HG03280 (cell line): ENCODE measurements at regions not wholly inside any gene's neighbourhood (a gene's known extent, or its start where the extent isn't known, plus 50 kb on each side); places are given as distances from the start of the nearest gene placed in this dataset.

Source experiments
- ATAC-seq: cut with Tn5 transposase; IDR thresholded peaks from one replicate; pipeline ENCODE4 v1.9.1; 2021; ENCODE audit warnings: mild to moderate bottlenecking, moderate library complexity; ENCODE audit not compliant: unreplicated experiment

DNA sequence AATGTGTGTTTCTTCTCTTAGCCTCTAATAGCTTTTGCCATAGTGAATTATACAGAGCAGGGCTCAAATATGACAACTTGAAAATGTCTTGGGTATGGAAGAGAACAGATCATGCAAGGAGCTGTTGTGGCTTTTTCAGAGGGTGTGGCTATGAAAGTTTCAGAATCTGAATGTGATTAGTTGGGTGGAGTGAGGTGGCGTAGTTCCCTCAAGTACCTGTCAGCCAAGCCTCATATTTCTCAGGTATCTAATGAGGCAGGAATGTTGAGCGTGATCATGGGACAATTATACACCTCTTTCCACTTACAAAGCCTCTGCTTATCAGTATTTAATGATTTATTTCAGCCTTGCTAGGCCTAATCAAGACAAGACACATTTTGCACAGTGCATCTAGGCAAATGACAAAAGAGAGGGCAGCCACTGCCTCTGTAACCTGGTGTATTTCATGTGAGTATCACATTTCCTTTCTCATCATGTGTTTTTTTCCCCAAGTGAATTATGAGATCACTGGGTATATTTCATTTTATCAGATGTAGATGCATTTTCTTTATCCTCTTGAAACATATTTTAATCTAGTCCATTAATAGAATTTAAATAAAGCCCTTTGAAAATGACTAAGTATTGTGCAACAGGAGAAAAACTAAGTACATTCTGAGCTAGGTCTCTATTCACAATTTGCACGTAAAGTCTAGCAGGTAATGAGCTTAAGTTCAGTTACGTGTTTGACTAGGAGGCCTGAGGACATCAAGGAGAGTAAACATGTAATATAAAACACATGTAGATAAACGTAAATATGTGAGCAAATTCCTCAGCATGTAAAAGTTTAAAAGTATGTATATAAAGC lies 644.4 kb upstream of the IGFBP3 start:
- no peak for ATAC-seq

DNA sequence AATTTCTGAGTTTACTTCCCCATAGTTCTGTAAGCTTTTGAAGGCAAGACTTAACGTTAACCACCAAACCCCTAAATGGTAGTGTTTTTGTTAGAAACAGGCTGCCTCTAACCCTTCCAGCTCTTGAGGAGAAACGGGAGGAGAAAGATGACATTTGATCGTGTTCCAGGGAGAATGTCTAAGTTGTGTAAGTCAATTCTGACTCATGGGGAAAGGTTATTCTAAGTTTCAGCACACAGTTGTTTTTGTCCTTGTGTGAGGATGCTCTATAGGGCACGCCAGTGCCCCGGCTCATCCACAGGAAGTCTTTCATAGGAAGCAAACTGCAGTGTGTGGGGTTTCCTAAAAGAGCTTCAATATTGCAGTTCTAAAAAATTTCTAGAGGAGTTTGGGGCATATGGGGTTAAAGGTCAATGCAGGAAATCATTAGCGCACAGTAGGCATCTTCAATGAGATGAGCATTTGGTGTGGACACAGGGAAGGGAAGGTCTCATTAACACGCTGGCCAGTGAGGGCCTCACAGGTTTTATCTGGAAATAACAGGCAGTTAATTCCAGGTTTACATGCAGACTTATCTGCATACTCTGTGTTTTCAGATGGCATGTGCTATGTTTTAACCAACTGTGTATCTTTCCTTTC lies 638.2 kb upstream of the IGFBP3 start:
- ATAC-seq, result no peak

DNA sequence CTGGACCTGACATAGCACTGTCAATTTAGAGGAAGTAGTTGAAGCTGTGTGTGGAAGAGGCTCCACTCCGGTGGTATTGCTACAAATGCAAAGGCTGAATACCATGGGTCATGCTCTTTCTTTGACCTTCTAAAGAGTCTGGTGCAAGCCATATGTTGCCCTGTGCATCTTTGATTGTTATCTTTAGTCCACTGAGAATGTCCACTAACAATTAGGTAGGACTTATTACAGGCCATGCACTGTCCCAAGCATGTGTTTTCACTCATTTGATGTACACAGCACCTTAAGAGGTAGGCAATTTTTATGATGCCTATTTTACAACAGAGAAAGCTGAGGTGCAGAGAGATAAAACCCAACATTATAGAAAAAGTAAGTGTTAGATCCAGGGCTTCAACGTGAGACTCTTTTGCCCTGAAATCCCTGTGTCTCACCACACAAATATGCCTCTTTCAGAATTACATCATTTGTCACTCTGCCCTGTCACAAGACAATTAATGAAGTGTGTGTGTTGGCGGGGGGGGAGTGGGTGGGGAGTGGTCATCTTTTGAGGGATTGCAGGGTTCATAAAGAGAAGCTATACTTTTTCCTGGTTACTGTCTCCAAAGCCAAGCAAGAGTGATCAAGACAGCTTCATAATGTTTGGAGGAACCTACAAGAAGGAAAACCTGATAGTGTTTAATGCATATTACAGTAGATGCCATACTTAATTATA lies 637.6 kb upstream of the IGFBP3 start:
- ATAC-seq, result no peak

DNA sequence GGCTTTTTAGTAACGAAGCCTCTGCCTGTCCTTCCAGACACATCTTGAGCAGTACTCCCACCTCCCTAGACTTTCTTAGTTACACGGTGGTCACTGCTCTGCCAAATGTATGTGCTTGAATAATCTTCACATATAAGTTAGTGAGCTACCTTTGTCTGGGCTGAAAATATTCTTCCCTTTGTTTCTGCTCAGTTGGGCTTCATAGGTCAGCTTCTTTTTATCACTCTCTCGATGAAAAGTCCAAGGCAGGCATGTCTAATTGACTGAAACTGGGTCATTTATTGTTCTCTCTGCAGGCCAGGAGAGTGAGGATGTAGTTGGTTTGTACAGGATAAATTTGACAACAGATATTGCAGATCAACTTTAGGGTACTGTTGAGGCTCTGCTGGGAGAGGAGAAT lies 636.7 kb upstream of the IGFBP3 start:
- ATAC-seq, result no peak

DNA sequence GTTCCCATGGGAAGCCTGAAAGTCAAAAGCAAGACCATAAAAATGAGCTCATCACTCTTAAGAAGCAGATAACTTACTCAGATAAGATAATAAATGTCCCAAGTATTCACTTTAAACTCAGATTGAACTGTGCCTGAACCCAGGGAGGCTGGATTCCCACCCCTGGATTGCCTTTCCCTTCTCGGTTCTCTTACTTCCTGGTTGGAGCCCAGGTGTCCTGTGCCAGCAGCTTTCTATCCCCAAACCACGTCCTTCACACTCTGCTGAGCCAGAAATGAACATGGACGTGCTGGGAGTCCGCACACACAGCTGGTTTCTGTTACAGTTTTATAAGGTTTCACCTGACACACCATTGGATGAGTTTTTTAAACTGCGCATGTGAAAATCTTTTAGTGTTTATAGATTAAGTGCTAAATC lies 636.2 kb upstream of the IGFBP3 start:
- ATAC-seq, result no peak

DNA sequence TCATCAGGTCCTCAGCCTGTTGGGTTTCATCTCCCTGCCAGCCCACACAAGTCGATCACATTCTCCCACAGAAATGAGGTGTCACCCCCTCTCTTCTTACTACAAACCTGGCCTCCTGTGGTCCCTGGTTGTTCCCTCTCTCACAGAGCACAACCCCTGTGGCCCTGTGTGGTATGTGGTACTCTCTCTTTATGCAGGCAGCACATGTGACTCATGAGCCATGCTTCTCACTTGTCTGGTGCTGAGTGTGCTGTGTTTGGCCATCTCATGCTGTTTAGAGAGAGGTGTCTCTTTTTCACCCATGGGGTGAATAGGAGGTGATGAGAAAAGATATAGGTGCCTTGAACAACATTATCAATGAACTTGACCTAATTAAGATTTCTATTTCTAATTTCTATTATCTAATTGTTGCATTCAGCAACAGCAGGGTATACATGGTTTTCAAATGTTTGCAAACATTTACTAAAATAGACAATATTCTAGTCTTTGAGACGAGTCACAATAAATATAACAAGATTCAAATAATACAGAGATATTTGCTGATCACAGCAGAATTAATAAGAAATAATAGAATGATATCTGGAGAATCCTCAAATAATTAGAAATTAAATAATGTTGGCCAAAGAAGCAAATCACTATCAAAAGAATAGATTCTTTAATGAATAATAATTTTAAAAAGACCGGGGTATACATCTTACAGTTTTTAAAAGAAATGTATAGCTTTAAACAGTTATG lies 633.8 kb upstream of the IGFBP3 start:
- ATAC-seq, result no peak

DNA sequence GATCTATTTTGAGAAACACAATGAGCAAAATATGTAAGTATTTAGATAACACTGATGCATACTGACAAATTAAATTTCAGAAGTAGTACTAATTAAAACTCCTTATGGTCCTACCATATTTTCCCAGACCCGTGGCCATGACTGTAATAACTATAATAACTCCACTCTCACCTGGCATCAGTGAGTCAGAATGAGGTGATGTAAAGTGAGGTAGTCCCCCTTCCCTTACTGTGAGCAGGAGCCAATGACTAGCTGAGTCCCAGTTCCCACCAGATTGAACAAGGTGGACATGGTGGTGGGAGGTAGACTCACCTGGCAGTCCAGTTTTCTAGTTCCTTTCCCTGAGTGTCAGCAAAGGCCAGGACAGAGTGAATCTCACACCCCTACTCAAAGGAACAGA lies 630.5 kb upstream of the IGFBP3 start:
- ATAC-seq, result no peak

DNA sequence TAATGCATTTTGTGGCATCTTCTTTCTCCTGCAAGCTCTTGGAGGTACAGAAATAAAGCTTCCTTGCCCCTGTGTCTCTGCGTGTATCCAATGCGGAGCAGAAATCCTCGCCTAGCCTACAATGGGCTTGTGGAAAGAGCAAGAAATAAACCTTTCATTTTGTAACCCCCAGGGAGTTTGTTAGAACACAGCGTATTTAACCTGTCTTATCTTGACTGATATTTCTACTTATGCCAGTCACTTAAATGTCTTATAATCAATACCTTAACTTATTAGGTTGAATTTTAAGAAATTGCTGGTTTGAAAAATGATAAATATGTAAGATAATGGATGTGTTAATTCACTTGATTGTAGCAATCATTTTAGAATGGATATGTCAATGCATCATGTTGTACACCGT lies 629.8 kb upstream of the IGFBP3 start:
- ATAC-seq, result no peak

DNA sequence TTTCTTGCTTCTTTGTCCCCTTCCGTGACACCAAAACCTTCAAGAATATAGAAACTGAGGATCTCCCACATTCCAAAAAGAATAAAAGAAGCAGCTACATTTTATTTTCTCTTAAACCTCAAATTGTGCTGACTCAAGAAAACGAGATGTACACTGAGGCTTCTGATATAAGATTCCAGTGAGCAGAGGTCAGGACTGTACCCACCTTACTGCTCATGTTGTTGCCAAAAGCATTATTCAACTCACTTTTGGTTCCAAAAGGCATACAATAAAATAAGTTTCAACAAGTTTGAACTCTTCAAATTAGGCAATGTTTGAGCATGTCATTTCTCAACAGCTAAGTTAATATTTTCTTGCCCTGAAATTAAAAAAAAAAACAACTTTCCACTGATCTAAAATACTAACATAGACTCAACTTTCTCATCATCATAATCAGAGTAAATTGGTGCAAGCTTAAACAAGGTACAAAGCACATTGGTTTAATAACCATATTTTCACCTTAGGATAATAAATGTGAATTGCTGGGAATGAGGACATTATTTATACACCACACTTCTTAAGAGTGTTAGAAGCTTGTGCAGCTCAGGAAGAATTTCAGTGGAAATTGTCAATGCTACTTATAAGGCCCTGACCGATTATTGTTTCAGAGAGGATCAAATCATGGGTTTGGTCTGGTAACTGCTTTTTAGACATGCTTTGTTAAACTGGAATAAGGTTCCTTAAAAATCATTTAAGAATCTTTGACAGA lies 629.0 kb upstream of the IGFBP3 start:
- ATAC-seq, result no peak

DNA sequence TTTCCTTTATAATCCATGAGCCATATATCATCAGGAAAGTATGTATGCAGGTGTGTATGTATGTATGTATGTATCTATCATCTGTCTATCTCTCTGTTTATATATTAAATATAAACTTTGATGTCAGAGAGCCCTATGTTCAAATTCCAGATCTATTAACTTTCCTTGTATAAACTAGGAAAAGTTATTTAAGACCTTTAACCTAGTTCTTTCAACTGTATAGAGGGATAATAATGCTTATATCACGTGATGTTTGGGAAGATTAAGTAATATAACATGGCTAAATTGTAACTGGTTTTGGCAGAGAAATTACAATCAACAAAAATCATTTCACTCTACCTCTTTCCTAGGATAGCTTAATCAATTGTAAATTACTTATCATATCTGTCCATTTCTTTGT lies 628.3 kb upstream of the IGFBP3 start:
- ATAC-seq, result no peak

DNA sequence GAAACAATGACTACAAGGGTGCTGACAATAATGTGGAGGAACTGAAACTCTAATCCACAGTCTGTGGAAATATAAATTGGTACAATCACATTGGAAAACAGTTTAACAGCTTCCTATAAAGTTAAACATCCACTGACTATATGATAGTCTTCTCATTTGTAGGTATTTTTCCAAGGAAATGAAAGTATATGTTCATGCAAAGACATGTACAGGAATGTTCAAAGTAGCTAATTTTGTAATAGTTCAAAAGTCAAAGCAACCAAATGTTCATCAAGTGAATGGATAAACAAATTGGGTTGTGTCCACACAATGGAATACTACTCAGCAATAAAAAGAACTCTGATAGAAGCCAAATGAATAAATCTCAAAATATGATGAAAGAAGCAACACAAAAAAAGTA lies 626.0 kb upstream of the IGFBP3 start:
- no peak for ATAC-seq

DNA sequence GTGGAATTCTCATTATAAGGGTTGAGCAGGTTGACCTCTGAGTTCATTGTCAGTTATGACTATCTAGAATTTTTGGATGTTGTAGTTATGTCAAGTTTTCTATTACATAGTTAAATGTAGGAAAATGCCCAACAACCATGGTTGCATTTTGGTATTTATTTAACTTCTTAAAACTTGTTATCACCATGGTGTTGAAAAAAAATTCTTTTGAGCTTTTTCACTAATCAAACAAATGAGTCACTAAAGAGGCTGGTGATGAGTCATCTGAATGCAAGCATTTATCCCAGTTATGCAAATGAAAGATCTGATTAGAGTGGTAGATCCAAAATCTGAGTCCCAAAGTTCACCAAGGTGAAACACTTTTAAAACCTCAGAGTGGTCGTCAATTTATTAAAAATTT lies 624.7 kb upstream of the IGFBP3 start:
- no peak for ATAC-seq

DNA sequence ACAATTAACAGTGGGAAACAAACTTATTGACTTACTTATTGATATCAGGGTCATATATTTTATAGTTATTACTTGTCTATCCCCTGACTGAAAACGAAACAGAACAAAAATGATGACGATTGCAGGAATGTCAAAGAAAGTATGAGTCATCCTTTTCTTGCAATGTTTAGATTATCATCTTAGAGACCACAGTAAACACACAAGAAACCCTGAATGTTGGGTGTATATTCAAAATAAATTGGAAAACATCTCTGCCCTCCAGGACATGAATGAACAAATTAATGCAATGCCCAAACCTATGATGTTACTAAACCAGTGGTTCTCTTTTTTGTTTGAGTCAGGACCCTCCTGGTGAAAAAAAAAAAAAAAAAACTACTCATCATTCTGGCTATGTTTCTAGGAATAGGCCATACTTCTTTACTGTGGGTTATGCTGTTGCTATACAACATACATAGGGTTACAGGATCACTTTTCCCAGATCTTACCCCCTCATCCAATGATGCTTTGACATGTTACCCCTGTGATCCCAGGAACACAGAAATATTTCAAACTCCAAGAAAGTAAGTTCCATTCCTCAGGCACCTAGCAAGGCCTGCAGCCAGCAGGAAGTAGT lies 623.4 kb upstream of the IGFBP3 start:
- no peak for ATAC-seq

DNA sequence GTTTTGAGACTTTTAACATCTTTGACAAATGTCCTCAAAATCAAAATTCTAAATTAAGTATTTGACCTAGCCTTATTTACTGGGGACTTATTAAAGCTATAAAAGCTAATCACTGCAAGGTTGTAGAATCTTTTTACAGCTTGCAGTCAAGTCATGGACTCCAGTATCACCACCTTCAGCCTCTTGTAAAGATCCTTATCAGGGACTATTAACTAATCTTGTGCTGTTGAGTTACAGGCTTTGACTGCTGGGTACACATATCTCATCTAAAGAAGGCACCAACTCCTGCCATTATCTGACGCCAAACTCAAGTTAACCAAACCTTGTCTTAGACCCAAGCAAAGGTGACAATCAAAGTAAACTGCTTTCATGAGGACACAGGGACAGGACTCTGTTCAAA lies 621.0 kb upstream of the IGFBP3 start:
- ATAC-seq, result no peak

DNA sequence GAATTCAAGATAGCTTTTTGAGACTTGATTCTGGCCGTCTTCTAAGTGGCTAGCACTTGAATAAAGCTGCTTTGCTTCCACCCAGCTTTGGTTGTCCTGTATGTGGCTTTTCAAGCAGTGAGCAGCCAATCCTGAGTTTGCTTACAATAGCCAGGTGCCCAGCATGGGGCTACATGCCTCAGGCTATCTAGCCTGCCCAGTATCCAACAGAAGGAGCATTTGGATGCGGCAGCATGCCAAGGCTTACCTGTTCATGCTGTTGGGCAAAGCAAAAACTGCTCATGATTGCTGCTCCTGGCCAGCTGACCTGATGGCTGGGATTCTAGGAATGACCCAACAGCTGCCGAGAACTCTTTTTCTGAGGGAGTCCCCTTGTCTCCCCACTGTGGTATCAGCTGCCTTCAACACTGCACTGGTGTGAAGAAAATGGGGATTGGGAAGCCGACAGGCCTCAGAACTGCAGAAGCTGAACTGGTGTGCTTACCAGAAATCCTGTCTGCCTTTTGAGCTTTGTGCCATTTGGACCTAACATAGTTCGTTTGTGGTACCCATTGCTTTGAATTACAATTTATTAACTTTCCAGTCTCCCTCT lies 618.9 kb upstream of the IGFBP3 start:
- ATAC-seq, result no peak

DNA sequence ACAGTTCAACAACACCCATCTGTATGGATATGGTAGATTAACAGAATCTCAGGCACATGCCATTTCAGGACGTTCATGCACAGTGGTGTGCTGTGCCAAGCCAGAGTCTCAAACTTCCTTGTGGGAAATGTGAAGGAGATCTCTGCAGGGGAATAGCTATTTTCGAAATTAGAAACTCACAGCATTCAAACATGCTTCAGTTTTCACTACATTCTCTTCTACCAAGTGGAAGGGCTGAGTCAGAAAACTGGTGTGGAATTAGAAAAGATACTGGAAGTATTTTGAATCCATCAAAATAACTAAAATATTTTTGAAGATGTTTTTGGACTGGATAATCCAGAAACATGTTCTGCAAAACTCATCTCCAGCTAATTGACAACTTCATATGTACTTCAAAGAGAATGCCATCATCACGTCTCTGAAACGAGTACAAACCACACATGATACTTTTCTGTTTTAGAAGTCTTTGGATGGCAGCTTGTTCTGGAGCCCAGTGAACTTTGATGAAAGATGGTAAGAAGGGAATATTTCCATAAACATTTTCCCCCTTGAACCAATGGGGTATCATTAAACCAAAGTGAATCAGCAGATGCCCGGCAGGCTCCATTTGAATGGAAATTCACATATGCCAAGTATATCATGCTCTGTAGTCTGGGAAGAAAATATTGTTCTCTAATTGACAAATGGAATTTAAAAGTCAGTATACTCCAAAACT lies 616.3 kb upstream of the IGFBP3 start:
- ATAC-seq, result no peak

DNA sequence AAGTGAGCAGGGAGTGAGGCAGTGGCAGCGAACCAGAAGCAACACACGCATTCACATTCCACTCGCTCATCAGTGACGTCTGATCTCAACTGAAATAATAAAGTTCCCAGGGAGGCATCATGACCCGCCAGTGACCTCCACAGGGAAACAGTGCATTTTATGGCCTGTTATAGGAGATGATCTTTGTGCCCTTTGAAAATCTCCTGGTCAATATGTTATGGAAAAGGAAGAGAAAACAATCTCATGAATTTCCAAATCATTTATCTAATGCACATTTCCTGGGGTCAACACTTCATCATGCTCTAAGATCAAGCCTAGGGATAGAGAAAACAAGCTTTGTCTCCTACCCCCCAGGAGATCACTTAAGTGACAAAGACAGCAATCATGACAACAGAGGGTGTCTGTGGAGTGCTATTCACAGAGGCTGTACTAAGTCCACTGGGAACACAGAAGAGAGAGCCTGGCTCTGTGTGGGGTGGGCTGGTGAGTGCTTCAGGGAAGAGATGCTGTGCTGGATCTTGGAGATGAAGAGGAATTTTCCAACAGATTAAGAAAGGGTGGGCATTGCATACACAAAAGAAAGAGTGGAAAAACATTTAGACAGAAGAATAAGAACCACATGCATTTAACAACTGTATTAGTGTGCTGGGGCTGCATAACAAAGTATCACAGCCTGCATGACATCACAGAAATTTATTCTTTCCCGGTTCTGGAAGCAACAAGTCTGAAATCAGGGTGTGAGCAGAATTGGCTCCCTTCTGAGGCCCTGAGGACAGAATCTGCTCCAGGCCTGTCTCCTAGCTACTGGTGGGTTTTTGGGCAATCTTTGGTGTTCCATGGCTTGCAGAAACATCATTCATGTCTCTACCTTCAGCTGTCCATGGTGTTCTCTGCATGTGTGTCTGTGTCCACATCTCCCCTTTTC lies 613.9 kb upstream of the IGFBP3 start:
- ATAC-seq, result no peak

DNA sequence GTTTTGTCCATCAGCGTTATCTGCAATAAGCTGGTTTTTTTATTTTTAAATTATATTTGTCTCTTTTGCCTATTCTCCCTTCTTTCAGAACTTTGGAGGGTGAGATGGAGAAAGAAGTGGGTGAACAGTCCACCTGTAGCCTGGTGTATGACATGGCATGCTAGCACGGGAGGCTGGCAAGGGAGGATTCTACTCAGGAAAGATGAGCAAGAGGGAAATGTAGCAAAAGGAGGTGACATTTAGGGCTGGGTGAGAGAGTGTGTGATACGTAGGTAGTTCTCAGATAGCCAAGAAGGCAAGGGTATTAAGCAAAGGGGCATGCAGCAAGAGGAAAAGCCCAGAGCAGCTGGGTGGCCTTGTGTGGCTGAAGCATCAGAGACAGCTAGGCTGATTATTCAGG lies 612.9 kb upstream of the IGFBP3 start:
- ATAC-seq, result no peak
